HG03432 (cell line): ENCODE measurements at regions not wholly inside any gene's neighbourhood (a gene's known extent, or its start where the extent isn't known, plus 50 kb on each side); places are given as distances from the start of the nearest gene placed in this dataset.
A peak's percentile ranks its signal among the peaks of the same experiment; 100 is the strongest.

Experiments used
- ATAC-seq: cut with Tn5 transposase; IDR thresholded peaks from one replicate; pipeline ENCODE4 v1.9.1; 2021; ENCODE audit warnings: mild to moderate bottlenecking, moderate library complexity; ENCODE audit not compliant: unreplicated experiment

GRCh38 chr3:167188592-167188991 lies 191.5 kb downstream of the ZBBX start:
- no peak for ATAC-seq

GRCh38 chr3:167187221-167187620 lies 192.9 kb downstream of the ZBBX start:
- ATAC-seq, result no peak

- ATAC-seq, result no peak
Observed at GRCh38 chr3:167184511-167184910, 195.6 kb downstream of the ZBBX start.

- ATAC-seq, result no peak
Observed at GRCh38 chr3:167172377-167172776, 207.7 kb downstream of the ZBBX start.

GRCh38 chr3:167167491-167167890 lies 212.6 kb downstream of the ZBBX start:
- no peak for ATAC-seq

GRCh38 chr3:167166594-167167253 lies 213.4 kb downstream of the ZBBX start:
- ATAC-seq, result no peak

GRCh38 chr3:167166012-167166411 lies 214.1 kb downstream of the ZBBX start:
- ATAC-seq, result no peak

- ATAC-seq, result no peak
Observed at GRCh38 chr3:167163580-167163979, 216.5 kb downstream of the ZBBX start.

- no peak for ATAC-seq
Observed at GRCh38 chr3:167162083-167162482, 218.0 kb downstream of the ZBBX start.

- no peak for ATAC-seq
Observed at GRCh38 chr3:167160781-167161180, 219.3 kb downstream of the ZBBX start.

- ATAC-seq, result no peak
Observed at GRCh38 chr3:167151636-167152035, 228.5 kb downstream of the ZBBX start.

GRCh38 chr3:167148136-167148535 lies 232.0 kb downstream of the ZBBX start:
- ATAC-seq, result no peak

GRCh38 chr3:167146911-167147310 lies 233.2 kb downstream of the ZBBX start:
- ATAC-seq, result no peak

- ATAC-seq, result no peak
Observed at GRCh38 chr3:167125612-167126407, 254.3 kb downstream of the ZBBX start.

- no peak for ATAC-seq
Observed at GRCh38 chr3:167120828-167121227, 259.3 kb downstream of the ZBBX start.

GRCh38 chr3:167116120-167116922 lies 263.8 kb downstream of the ZBBX start:
- no peak for ATAC-seq

GRCh38 chr3:167115331-167115934 lies 264.7 kb downstream of the ZBBX start:
- ATAC-seq, result no peak

GRCh38 chr3:167114619-167115018 lies 265.5 kb downstream of the ZBBX start:
- no peak for ATAC-seq

- no peak for ATAC-seq
Observed at GRCh38 chr3:167113035-167113830, 266.9 kb downstream of the ZBBX start.

- peak; percentile 53 for ATAC-seq
Observed at GRCh38 chr3:167110901-167111300, 269.2 kb downstream of the ZBBX start.
